Pons (tissue), 1 donor: ENCODE measurements at regions not wholly inside any gene's neighbourhood (a gene's known extent, or its start where the extent isn't known, plus 50 kb on each side); places are given as distances from the start of the nearest gene placed in this dataset.

Experiments
- DNase-seq: peaks from one replicate; pipeline ENCODE4 v3.0.0-alpha.2; 2016; ENCODE audit warnings: low spot score

GRCh38 chr1:94644352-94644751 is 102.8 kb upstream of the F3 start:
- no peak for DNase-seq

DNA sequence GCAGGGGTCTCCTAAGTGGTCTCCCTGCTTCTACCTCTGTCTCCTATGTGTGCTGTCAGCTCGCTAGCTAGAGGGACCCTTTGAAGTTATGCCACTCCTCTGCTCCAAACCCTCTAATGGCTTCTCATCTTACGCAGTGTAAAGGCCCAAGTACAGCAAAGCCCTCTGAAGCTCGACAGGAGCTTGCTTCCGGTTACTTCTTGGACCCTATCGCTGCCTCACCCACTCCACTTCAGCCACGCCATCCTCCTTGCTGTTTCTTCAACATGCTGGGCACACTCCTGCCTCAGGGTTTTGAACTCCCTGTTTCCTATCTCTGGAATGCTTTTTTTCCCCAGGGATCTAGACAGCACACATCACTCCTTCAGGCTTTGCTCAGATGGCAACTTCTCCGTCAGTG is 102.3 kb upstream of the F3 start:
- DNase-seq: no peak

GRCh38 chr1:94642617-94643321 is 101.2 kb upstream of the F3 start:
- DNase-seq: no peak

DNA sequence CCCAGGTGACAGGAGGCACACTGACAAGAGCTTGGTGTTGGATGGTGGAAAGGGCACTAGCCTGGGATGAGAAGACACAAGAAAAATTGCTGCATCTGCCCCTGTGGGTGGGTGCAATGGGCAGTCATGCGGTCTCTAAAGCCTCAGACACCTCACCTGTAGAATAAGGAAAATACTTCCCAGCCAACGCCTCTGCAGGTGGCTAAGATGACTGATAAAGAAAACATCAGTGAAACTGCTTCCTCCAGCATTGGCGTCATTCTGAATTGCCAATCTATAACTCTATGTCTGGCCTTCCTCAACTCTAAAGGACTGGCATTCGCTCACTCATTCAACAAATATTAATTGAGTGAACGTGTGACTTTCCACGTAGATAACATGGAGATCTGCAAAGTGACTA is 100.4 kb upstream of the F3 start:
- no peak for DNase-seq

- no peak for DNase-seq
Observed at GRCh38 chr1:94640125-94640524, 98.6 kb upstream of the F3 start.

DNA sequence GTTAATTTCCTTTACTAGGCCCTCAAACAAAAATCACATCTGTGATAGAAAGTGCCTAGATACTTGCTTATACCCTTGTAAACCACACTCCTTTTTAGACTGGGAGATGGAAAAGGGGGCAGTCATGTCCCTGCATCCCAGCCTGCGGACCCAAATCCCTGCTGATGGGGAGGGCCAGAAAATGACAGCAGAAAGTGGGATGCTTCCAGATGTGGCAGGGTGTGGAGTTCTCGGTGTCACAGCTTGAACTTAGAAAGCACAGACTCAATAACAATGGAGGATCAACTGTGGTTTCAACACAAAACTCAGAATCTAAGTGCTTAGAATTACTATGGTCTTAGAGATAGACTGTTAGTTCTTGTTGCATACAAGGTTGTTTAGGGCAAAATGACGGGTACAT is 95.6 kb upstream of the F3 start:
- DNase-seq: no peak

DNA sequence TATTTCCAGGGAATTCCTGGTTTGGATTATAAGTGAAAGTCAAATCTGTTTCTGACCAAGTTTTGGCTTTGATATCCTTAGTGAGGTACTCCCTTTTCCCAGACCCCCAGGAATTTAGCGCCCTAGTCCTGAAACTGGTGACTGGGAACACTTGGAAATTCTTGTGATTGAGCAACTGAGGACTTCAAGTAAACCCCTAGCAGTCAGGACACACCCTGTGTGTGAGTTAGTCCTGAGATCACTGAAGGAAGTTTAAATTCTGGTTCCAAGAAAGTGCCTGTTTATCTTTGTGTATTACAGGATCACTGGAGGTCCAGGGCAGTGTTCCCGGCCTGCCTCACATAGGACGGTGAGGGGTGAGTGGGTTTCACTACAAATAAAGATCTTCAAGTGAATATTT is 95.1 kb upstream of the F3 start:
- DNase-seq: no peak

DNA sequence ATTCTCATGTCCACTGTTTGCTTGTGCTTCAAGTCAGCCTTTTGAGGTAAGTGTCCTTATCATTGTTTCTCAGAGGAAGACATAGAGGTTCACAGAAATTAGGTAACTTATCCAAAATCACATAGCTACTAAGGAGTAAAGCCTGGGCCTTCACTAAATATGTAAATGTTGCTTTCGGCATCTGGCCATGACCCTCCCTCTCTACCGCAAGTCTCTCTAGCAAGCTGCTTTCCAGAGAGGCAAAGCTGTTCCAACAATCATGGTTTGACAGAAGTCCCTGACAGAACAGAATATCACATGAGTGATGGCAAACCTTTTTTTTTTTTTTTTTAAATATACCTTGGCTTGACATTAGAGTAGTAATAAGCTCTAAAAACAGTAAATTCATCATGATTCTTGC is 94.5 kb upstream of the F3 start:
- DNase-seq: no peak

GRCh38 chr1:94634977-94635416 is 93.4 kb upstream of the F3 start:
- no peak for DNase-seq

DNA sequence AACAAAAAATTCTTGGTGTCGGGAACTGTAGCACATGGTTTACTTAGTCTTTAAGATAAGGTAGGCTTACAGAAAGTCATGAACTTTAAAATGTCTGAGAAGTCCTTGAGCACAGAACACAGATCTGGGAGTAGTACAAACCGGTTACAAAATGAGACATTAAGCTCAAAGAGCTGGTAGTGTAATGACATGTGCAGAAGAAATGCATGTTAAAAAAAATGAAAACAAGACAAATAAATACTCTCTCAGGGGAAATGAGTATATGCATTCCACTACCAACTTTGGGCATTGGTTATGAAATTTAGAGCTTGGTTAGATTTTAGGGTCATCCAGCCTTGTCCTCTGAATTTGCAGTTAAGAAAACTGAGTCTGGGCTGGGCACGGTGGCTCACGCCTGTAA is 91.5 kb upstream of the F3 start:
- DNase-seq: no peak

- no peak for DNase-seq
Observed at GRCh38 chr1:94629259-94630181, 88.0 kb upstream of the F3 start.

GRCh38 chr1:94628499-94628843 is 86.9 kb upstream of the F3 start:
- no peak for DNase-seq

GRCh38 chr1:94627771-94628498 is 86.4 kb upstream of the F3 start:
- DNase-seq: no peak

DNA sequence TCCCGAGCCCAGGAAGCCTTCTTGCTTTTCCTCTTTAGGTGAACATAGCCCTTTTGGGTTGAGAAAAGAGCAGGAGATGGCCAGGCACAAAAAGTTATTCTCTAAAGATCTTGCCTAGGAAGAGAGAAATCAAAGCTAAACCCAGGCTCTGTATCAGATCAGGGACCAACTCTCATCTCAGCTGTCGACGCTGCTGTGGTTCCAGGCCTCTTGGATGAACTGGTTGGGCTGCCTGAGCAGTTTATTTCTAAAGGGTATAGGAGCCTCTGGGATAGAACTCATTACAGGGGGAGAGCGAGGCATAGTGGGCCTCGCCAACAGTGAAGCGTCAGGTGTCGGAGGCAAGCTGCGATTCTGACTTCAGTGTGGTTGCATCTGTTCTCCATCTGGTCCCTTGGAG is 82.6 kb upstream of the F3 start:
- no peak for DNase-seq

DNA sequence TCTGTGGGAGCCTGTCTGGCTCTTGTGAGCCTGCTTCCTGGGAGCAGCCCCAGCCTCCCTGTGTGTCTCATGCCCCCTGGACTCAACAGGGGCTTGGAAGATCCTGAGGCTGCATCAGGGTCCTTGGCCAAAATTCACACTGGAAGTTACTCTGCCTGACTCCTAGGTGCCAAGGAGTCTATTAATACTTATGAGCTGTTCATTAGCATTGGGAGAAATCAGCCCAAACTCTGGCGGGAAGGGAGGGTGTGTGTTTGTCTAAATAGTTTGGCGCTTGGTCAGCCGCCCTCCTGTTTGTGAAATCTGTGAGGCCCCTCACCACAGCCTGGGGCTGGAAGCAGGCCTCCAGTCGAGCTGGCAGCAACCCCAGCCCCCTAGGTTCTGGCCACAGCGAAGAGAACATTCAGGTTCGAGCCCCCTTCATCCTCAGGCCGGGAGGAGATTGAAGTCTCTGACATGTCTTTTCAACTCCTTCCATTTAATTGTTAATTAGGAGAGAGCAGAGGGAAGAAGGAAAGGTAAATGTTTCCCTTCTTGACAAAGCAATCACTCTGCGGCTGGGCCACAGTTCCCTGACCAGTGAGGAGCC is 82.1 kb upstream of the F3 start:
- DNase-seq: no peak

DNA sequence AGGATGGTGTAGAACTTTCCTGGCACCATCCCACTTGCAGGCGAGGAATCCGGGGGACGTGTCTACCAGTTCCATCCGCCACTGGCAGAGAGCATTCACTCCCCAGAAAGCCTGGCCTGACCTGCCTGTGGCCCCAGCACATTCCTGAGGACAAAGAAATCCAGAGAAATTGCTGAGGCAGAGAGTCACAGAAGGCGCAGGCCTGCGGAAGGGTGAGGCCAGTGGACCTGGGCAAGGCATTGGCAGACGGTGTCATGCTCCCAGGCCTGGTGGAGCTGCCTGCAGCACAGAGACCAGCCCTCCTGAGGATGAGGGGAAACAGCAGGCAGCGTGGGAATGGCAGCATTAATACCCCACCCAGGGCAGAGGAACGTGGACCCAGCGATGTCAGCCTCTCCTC is 81.2 kb upstream of the F3 start:
- no peak for DNase-seq

GRCh38 chr1:94621802-94622201 is 80.2 kb upstream of the F3 start:
- no peak for DNase-seq

DNA sequence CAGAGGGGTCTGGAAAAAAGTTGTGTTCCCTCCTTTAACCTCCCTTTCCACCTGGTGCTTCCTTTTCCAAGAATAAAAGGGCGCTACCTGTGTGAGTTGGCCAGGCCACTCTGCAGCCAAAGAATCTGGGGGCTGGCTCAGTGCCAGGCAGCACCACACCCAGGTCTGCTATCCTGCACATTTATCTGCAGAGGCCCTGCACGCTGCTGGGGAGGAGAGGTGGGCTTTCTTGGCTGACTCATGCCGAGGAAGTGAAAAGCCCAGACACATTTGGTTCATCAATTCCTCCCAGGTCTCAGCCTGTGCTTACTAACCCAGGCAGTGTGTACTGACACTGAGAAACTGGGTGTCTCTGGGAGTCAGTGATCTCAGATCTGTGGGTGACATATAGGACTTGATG is 79.8 kb upstream of the F3 start:
- DNase-seq: no peak

DNA sequence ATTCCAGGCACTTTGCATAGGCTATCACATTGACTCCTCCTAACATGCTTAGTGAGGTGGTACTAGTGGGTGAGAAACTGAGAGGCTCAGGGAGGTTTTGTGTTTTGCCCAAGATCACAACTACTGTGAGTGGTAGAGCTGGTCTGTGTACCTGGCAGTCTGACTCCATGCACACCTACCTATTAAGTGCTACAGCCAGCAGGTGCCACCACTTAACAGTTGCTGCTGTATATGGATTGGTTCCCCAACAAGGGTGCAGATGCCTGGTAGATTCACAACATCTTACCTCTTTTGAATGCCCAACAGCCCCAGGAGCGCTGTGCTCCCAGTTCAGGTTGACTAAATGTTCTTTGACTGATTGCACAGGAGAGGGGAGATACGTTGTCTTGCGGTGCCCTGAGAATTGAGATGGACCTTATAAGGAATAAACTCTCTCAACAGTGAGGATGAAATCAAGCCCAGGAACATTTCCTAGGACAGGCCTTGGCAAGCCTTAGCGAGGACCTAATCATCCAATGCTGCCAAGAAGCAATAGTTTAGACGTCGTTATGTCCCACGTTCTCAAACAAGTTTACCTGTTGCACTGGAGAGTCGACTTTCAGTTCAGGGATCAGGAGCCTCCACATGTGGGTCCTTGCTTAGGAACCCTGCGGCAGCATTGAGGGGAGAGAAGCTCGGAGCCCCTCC is 78.9 kb upstream of the F3 start:
- no peak for DNase-seq

DNA sequence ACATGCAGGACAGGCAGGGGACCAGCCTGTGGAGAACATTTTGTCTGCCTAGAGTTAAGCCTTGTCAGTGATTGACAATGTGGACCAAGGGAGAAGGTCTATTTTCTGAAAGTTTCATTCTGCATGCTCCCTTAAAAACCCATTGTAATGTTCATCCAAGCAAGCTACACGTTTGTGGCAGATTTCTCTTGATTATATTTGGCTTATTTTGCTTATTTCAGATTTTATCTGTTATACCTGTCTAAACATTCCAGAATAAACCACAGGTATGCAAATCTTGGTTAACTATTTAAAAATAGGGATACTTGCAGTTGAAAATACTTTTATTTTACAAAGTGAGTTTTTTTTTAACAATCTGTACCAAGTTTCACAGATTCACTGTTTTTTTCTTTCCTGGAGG is 78.2 kb upstream of the F3 start:
- DNase-seq: no peak

DNA sequence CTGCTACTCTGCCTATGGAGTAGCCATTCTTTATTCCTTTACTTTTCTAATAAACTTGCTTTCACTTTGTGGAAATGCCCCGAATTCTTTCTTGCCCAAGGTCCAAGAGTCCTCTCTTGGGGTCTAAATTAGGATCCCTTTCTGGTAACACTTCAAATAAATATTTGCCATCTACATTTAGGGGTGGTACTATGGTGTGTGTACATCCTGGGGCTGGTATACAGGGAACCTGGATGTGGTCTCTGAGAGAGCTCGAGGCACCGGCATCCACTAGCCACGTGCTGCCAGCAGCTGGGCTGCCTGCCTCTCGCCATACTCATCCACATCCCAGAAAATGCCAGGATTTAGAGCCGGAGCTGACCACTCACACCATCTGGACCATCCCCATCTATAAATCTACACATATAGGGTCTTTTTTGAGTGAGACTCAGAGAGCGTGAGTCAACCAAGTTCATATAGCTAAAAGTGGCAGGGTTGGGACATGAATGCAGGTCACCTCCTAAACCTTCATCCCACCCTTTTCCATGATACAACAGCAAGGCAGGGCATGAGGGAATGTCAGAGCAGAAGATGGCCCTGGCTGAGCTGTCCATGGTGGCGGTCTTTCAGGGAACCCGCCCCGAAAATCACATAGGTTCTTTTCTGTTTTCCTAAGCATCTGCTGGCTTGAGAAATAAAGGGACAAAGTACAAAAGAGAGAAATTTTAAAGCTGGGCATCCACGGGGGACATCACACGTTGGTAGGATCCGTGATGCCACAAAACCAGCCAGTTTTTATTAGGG is 76.6 kb upstream of the F3 start:
- no peak for DNase-seq
